ENCODE measurements at regions not wholly inside any gene's neighbourhood (a gene's known extent, or its start where the extent isn't known, plus 50 kb on each side); places are given as distances from the start of the nearest gene placed in this dataset.
A peak's percentile ranks its signal among the peaks of the same experiment; 100 is the strongest.

DNA sequence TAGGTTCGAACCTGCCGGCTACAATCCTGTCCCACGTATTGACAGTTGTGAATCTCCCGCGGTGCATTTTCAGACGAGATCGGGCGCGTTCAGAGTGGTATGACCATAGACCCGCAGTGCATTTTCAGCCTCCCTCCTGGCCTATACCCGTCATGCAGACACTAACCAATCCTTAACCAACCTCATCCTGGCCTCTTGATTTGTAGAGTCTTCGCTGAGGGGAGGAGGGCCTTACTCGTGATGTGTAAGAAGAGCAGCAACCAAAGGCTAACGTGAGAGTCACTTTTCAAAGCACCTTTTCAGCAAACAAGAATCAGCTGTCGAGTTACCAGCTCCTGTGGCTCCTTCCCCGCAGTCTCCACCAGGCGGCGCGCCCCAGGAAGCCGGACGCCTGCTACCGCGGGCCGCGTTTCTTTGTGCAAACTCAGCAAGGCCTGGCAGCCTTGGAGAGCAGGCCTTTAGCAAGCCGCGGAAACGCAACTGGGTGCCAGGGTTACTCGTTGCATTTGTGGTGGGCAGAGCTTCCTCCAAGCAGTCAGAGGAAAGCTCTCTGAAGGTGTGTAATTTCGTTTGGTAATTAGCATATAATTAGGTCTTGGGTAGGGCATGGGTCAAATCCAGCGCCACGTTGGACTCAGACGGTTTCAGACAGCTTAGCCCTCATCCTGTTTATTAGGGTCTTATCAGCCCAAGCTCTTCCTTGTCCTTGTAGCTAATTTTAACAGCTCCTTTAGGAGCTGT lies 139.8 kb downstream of the OR2B2 start:
- Mint-ChIP-seq H3K27ac (ENCODE audit: unreplicated experiment) (peak overlapping the region; percentile 51), H3K27me3 (ENCODE audit: insufficient read depth, unreplicated experiment) (no peaks in the 10 kb centered on the region)
- POLR2A ChIA-PET = interaction anchor here (0.7 to 1.5 kb wide), 5 partner anchors 14 to 95 kb away, joined by 3 to 4 read pairs (median 3); a partner anchor contains a TSS

DNA sequence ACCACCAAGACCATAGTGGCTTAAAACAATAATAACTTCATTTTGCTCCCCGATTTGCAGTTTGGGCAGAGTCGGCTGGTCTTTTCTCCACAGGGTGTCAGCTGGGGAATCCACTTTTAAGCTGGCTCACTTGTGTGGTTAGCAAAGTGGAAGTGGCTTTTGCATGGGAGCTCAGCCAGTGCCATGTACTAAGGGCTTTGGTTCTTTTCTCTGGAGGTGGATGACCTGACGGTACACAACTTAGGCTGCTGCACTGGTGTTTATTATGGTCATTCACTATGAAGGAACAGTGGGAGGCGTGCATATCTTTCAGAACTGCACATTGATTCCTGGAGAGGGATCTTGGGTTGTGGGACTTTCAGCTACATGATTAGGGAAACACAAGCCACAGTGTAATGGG lies 141.0 kb downstream of the OR2B2 start:
- H3K9me3 Mint-ChIP-seq (ENCODE audit: unreplicated experiment) = no peaks in the 10 kb centered on the region
- H3K36me3 ChIP-seq (ENCODE audit: control insufficient read depth, insufficient read depth, low read length) = no peaks in the 10 kb centered on the region
- intact Hi-C loops (cut with micrococcal nuclease; ENCODE audit: unreplicated experiment) = no loop called here
- H3K27me3 ChIP-seq (replicated peaks; ENCODE audit: control insufficient read depth, insufficient read depth, low read length) = no peaks in the 10 kb centered on the region
- H3K4me3 ChIP-seq (ENCODE audit: low read depth, low read length) = no peak overlapping the region
- POLR2A ChIA-PET = no interaction called here
- H3K27ac Mint-ChIP-seq (ENCODE audit: unreplicated experiment) = no peak overlapping the region
- BruUV-seq (replicated peaks) = no TSS peak
- DNase-seq = no peak
- peak overlapping the region; percentile 33 for H3K4me3 Mint-ChIP-seq (ENCODE audit: unreplicated experiment)
- H3K4me1 Mint-ChIP-seq (ENCODE audit: low read depth, unreplicated experiment) = peaks cover 21% of the 10 kb centered on the region
- peaks cover 19% of the 10 kb centered on the region for H3K4me1 ChIP-seq
- H3K36me3 Mint-ChIP-seq (ENCODE audit: insufficient read depth, unreplicated experiment) = no peaks in the 10 kb centered on the region
- no peaks in the 10 kb centered on the region for H3K9me3 ChIP-seq
- H3K27me3 Mint-ChIP-seq (ENCODE audit: insufficient read depth, unreplicated experiment) = no peaks in the 10 kb centered on the region
- CTCF ChIA-PET = interaction anchor here (0.6 kb wide), 1 partner anchor 1912 kb away, joined by 3 read pairs; no protein-coding TSS in a partner anchor
- TF ChIP-seq, protein P1, sequence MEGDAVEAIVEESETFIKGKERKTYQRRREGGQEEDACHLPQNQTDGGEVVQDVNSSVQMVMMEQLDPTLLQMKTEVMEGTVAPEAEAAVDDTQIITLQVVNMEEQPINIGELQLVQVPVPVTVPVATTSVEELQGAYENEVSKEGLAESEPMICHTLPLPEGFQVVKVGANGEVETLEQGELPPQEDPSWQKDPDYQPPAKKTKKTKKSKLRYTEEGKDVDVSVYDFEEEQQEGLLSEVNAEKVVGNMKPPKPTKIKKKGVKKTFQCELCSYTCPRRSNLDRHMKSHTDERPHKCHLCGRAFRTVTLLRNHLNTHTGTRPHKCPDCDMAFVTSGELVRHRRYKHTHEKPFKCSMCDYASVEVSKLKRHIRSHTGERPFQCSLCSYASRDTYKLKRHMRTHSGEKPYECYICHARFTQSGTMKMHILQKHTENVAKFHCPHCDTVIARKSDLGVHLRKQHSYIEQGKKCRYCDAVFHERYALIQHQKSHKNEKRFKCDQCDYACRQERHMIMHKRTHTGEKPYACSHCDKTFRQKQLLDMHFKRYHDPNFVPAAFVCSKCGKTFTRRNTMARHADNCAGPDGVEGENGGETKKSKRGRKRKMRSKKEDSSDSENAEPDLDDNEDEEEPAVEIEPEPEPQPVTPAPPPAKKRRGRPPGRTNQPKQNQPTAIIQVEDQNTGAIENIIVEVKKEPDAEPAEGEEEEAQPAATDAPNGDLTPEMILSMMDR (IDR thresholded peaks at IDR 0.05; ENCODE audit: insufficient read depth in 1 of 2, low read depth in 1 of 2, low read length in 1 of 2, severe bottlenecking in 1 of 2, unreplicated experiment in 1 of 2) = no peak

More for the DNA sequence above, 139.8 kb downstream of the OR2B2 start:
- Histone ChIP-seq H3K27me3 (replicated peaks; ENCODE audit: control insufficient read depth, insufficient read depth, low read length) (no peaks in the 10 kb centered on the region), H3K9me3 (no peaks in the 10 kb centered on the region), H3K36me3 (ENCODE audit: control insufficient read depth, insufficient read depth, low read length) (no peaks in the 10 kb centered on the region), H3K4me1 (peaks cover 19% of the 10 kb centered on the region), H3K4me3 (ENCODE audit: low read depth, low read length) (peak overlapping the region; percentile 4; the same call in 1 of the 2 replicates)
- CTCF ChIA-PET = interaction anchor here (0.5 to 1.9 kb wide), 7 partner anchors 8 to 476 kb away, joined by 3 to 25 read pairs (median 6); no protein-coding TSS in a partner anchor
- Mint-ChIP-seq H3K4me3 (ENCODE audit: unreplicated experiment) (peak overlapping the region; percentile 59), H3K36me3 (ENCODE audit: insufficient read depth, unreplicated experiment) (peaks cover 2% of the 10 kb centered on the region), H3K4me1 (ENCODE audit: low read depth, unreplicated experiment) (peaks cover 23% of the 10 kb centered on the region), H3K9me3 (ENCODE audit: unreplicated experiment) (no peaks in the 10 kb centered on the region)
- BruUV-seq (replicated peaks) = no TSS peak
- peak; percentile 78 to 86 for DNase-seq
- TF ChIP-seq, protein P1 (IDR thresholded peaks at IDR 0.05; ENCODE audit: insufficient read depth in 1 of 2, low read depth in 1 of 2, low read length in 1 of 2, severe bottlenecking in 1 of 2, unreplicated experiment in 1 of 2) = peak; percentile 76 to 90
- intact Hi-C loops (cut with micrococcal nuclease; ENCODE audit: unreplicated experiment) = loop anchor here (1.0 kb wide), 1 partner anchor 24 kb away; no protein-coding TSS in a partner anchor

DNA sequence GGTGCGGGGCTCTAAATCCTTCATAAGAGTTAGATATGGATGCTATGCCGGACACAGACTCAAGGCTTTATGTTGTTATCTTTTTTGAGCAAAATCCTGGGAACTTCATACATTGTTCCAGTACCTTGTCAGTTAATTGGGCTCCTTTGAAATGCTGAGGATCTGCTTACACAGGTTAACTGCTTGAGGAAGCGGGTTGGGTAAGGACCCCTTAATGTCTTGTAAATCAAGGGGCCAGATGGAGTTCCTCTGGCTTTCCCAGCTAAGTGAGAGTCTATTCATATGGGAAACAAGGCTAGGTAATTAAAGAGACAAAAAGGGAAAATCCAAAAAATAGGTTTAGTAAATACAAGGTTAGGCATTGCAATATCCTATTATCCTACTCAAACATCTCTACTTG lies 141.5 kb downstream of the OR2B2 start:
- no peak overlapping the region for H3K4me3 ChIP-seq (ENCODE audit: low read depth, low read length)
- no peaks in the 10 kb centered on the region for H3K27me3 Mint-ChIP-seq (ENCODE audit: insufficient read depth, unreplicated experiment)
- H3K4me3 Mint-ChIP-seq (ENCODE audit: unreplicated experiment) = no peak overlapping the region

More for the DNA sequence above, 141.5 kb downstream of the OR2B2 start:
- no peaks in the 10 kb centered on the region for H3K36me3 ChIP-seq (ENCODE audit: control insufficient read depth, insufficient read depth, low read length)
- ChIA-PET CTCF (no interaction called here), POLR2A (no interaction called here)
- H3K9me3 ChIP-seq = no peaks in the 10 kb centered on the region
- DNase-seq = no peak
- H3K4me1 ChIP-seq = peaks cover 19% of the 10 kb centered on the region
- H3K4me1 Mint-ChIP-seq (ENCODE audit: low read depth, unreplicated experiment) = peaks cover 21% of the 10 kb centered on the region
- intact Hi-C loops (cut with micrococcal nuclease; ENCODE audit: unreplicated experiment) = no loop called here
- TF ChIP-seq, protein P1 (IDR thresholded peaks at IDR 0.05; ENCODE audit: insufficient read depth in 1 of 2, low read depth in 1 of 2, low read length in 1 of 2, severe bottlenecking in 1 of 2, unreplicated experiment in 1 of 2) = no peak
- H3K36me3 Mint-ChIP-seq (ENCODE audit: insufficient read depth, unreplicated experiment) = no peaks in the 10 kb centered on the region
- no TSS peak for BruUV-seq (replicated peaks)
- H3K27ac Mint-ChIP-seq (ENCODE audit: unreplicated experiment) = no peak overlapping the region
- no peaks in the 10 kb centered on the region for H3K9me3 Mint-ChIP-seq (ENCODE audit: unreplicated experiment)
- no peaks in the 10 kb centered on the region for H3K27me3 ChIP-seq (replicated peaks; ENCODE audit: control insufficient read depth, insufficient read depth, low read length)
